Right ventricle myocardium superior (tissue), 1 donor: ENCODE measurements at regions not wholly inside any gene's neighbourhood (a gene's known extent, or its start where the extent isn't known, plus 50 kb on each side); places are given as distances from the start of the nearest gene placed in this dataset.

ENCODE experiments used
- ATAC-seq: fragments of 200-7000 bp; cut with Tn5 transposase; one replicate; pipeline ENCODE4 v1.9.1; 2020; ENCODE audit warnings: mild to moderate bottlenecking; ENCODE audit not compliant: poor library complexity
- DNase-seq: peaks from one replicate; pipeline ENCODE4 v3.0.0-alpha.2; 2020
- intact Hi-C: fragments of 100-400 bp; cut with DNase I; formaldehyde crosslinking; loops from one replicate; pipeline ENCODE4 v1.11.2; 2022
- donor health status: DM: no; HTN: yes; CAD: no; lungs with severe emphysema.

DNA sequence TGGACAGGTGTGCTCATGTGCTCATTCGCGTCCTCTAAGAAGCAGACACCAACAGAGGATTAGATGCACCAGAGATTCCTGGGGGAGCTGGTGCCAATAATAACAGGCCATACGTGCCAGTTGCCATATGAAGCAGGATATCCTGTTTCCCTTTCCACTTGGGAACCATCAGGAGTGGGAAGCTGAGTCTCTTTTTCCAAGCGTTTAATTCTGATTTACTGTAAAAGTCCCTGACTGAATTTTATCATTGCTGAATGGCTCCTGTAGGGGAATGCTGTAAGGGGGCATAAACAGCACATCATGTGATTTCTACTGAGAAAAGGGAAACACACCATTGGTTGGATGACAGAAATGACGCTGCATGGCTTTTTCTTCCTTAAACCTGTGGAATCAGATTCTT, 113.3 kb downstream of the IRF8 start:
- DNase-seq (no peak), ATAC-seq (no peak)
- intact Hi-C loops = loop anchor here (10.0 kb wide), 1 partner anchor 63 kb away; no protein-coding TSS in a partner anchor

DNA sequence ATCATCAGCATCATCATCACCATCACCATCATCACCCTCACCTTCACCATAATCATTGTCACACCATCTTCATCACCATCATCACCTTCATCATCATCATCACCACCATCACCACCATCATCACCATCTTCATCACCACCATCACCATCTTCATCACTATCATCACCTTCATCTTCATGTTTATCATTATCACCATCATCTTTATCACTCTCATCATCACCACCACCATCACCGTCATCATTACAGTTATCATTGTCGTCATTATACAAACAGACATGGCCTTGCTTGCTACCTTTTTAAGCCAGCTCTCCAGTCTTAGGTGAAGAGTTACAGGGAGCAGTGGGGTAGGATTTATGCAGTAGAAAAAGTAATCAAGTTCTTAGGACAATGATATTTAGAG, 114.9 kb downstream of the IRF8 start:
- intact Hi-C loops = loop anchor here (10.0 kb wide), 1 partner anchor 61 kb away; no protein-coding TSS in a partner anchor
- ATAC-seq = no peak

DNA sequence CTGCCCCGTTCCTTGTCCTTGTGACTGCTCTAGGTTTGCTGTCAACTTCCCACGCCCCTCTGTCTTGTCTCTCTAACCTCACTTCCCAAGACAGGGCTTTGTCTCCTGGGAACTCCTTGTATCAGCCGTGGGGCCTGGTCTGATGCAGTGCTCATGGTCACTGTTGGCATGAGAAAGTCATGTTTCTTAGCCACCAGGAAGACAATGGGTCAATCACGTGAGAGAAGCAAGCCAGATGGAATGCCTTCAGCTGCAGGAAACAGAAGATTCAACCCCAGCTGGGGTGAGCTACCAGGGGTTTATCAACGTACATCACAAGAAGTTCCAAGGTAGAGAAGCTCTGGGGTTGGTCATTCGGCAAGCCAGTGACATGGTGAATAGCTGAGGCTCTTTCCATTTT, 116.6 kb downstream of the IRF8 start:
- no peak for DNase-seq
- ATAC-seq = no peak
- intact Hi-C loops = loop anchor here (2.0 to 10.0 kb wide), 2 partner anchors 59 to 195 kb away; no protein-coding TSS in a partner anchor

More for the DNA sequence above, 114.9 kb downstream of the IRF8 start:
- no peak for DNase-seq

DNA sequence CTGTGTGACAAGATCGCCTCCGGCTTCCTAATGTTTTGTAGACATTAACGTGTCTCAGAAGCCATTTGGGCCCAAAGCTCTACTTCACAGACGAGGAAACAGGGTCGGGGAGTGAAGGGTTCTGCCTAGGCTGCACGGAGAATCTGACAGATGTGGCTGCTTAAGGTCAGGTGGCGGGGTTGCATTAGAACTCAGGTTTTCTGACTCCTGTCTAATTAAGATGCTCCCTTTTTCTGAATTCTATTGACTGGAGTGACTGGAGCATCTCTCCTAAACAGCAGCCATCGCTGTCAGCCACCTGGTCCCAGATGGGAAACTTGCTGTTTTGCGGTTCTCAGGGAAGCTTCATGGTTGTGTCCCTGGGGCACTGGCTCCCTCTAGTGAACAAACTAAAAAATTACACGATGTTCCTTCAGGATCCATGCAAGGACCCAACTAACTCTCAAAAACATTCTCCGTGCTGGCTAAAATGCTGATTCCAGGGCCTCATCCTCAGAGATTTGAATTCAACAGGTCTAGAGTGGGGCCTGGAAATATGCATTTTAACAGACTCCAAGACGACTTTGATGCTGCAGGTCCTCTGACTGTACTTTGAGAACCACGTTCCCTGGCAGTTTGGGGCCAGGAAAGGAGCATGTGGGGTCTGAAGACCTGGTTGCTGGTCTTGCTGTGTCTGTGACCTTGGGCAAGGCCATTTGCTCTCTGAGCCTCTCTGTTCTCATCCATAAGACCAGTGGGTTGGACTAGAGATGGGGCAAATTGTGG, 117.4 kb downstream of the IRF8 start:
- intact Hi-C loops = loop anchor here (2.0 to 10.0 kb wide), 2 partner anchors 58 to 196 kb away; no protein-coding TSS in a partner anchor
- peak; percentile 74 for ATAC-seq
- no peak for DNase-seq

DNA sequence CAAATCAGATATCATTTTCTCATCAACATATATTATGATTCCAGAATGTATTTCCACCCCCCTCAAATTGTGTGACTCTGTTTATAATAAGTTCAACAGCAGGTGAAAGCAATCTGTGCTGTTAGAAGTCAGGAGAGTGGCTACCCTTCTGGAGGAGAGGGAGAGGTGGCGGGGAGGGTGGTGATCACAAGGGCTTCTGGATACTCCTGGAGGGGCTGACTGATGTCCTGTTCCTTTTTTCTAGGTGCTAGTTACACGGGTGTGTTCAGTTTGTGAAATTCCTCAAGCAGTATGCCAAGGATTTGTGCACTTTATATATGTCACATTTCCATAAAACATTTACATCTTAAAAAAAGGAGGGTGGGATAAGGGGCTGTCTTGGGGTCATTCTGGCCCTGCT, 119.1 kb downstream of the IRF8 start:
- peak; percentile 40 for ATAC-seq
- DNase-seq = no peak
- intact Hi-C loops = loop anchor here (10.0 kb wide), 1 partner anchor 57 kb away; no protein-coding TSS in a partner anchor

DNA sequence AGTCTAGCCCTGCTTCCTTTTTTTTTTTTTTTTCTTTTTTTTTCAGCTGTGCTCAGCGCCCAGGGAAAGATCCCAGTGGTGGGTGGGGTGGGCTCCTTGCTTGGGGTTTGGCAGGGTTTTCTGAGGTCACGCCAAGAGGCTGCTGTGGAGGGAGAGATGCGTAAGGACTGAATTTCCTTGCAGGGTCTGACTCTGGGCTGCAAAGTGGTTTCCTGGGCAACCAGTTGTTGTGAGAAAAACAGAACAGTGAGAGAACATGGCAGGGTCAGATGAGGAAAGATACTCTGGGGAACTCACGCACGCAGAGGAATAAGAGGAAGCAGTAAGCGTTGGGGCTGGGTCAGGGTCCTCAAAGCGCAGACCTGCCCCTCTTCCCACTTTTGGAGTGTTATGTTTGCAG, 119.5 kb downstream of the IRF8 start:
- intact Hi-C loops = loop anchor here (10.0 kb wide), 1 partner anchor 56 kb away; no protein-coding TSS in a partner anchor
- ATAC-seq = peak; percentile 82

DNA sequence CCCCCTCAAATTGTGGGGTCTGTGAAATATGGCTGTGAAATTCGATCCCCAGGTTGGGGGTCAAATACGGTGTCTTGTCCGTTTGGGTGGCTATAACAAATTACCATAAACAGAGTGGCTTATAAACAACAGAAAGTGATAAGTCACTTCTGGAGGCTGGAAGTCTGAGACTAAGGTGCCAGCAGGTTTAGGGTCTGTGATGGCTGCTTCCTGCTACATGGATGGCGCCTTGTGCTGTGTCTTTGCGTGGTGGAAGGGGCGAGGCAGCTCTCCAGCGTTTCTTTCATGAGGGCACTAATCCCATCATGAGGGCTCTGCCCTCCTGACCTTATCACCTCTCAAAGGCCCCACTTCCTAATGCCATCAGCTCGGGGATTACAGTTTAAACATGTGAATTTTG, 120.0 kb downstream of the IRF8 start:
- intact Hi-C loops = loop anchor here (10.0 kb wide), 1 partner anchor 56 kb away; no protein-coding TSS in a partner anchor
- ATAC-seq (no peak), DNase-seq (no peak)

More for the DNA sequence above, 119.5 kb downstream of the IRF8 start:
- peak; percentile 62 for DNase-seq

DNA sequence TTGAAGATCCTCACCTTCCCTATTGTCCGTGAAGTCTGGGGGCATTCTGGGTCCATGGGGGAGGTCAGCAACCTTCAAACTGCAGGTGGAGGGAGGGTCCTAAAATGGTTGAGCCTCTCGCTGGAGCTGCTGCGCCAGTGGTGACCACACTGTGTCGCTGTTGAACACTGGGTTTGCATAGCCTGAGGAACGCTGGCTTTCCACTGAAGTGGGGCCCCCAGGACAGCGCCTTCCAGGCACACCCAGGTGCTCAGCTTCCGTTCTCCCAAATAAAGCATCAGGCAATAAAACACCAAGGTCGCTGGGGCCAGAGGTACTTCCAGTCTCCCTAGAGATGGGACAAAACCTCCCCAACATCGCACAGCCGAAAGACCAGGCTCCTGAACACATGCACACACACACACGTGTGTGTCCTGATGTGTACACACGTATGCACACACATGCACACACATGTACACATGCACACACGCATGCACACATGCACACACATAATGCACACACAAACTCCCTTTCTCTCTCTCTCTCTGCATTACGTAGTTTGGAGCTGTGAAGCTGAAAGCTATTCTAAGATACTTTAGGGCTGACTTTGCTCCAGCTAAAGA, 120.6 kb downstream of the IRF8 start:
- intact Hi-C loops = loop anchor here (10.0 kb wide), 1 partner anchor 55 kb away; no protein-coding TSS in a partner anchor

DNA sequence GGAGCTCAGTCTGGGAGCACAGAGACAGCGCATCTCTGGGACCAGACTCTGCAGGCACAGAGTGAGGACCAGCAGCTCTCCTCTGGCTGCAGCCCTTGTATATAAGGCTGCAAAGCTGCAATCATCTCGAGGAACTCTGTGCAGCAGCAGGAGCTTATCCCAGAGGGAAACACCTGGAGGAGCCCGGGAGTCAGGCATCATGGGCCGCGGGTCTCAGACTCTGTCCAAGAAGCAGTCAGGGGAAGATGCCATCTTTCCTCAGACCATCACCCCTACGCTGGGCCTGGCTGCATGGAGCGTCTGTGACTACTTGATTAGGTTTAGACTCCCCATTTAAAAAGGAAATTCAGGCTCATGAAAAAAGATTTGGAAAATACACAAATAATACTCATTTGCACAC, 122.0 kb downstream of the IRF8 start:
- ATAC-seq = no peak
- intact Hi-C loops = no loop called here
- no peak for DNase-seq

More for the DNA sequence above, 120.6 kb downstream of the IRF8 start:
- no peak for DNase-seq
- ATAC-seq = no peak

DNA sequence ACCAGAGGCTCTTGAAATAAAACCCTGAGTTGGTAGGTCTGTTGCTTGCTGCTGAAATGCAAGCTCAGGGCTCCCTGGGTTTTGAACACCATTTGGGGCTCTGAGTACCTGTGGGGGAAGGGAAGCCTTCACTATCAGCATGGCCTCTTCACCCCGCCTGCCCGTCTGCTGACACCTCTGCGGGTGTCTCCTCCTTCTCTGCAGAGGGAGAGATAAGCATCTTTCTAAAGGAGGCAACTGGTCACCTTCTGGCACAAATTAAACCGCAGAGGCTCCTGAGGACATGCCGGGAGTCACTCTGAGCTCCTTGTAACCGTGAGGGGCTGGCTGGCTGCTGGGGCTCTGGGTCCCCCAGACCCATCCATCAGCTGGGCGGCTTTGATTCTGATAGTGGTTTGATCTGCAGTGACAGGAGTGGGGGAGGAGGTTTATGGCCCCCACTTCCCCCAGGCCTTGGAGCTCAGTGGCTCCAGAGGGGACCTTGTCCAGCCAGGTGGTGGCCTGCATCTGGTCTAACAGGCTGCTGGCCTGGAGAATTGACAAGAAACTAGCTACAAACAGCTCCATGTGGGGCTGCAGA, 123.5 kb downstream of the IRF8 start:
- intact Hi-C loops = no loop called here
- no peak for DNase-seq
- ATAC-seq = no peak

DNA sequence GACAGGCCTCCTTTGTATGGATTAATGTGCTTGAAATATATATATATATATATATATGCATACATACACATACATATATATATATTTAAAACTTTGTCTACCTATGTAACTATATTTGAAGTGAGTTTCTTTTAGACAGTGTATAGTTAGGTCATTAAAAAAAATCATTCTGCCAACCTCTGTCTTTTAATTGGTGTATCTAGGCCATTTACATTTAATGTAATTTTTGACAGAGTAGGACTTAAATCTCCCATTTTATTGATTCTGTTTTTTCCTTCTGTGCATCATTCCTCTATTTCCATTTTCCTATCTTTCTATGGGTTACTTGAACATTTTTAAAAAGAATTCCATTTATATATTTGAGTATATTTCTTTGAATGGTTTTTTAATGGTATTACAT, 125.2 kb downstream of the IRF8 start:
- intact Hi-C loops = no loop called here
- no peak for ATAC-seq
- no peak for DNase-seq

DNA sequence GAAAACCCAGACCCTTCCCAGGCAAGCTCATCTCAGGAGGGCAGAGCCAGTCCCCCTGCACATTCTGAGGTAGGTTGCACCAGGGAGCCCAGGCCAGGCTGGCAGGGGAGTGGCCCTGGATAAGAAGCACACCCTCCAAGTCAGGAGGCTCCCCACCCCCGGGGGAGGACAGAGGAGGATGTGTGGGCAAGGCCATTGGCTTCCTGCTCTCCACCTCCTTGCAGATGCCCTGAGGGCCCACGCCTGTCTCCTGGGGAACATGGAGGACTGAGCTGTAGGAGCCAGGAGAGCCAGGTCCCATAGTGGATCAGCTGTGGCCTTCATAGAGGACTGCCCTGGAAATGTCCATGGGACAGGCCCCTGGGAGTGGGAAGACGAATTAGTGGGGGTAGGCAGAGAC, 126.7 kb downstream of the IRF8 start:
- ATAC-seq (no peak), DNase-seq (no peak)
- intact Hi-C loops = no loop called here

DNA sequence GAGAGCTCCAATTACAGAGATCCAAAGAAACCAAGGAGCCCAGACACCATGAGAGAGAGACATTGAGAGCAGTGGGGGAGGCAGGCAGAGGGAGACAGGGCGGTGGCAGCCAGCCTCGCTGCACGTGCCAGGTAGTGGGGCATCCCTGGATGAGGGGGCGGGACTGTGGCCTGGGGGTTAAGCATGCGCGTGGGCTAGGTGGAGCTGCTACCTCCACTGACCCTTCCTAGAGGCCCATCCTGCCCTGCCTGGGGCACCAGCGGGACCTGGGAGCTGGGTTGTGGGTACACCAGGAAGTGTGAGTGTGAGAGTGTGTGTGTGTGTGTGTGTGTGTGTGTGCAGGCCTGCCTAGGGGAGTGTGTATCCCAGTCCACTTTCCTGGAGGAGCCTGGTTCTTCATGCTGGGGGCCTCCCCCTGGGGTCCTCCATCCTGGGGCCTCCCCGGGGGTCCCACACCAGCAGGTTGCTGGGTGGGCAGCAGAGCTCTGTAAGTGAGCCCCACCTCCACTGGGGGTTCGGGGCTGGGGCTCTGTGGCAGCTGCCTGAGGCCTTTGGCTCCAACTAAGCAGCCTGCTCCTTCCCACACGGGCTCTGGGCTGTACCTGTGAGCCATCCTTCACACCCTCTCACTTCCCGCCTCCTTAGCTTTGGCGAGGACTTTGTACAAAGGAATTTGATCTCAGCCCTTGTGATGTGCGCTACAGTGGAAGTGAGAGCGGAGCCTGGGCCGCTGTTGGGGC, 127.4 kb downstream of the IRF8 start:
- DNase-seq (no peak), ATAC-seq (no peak)
- intact Hi-C loops = no loop called here

DNA sequence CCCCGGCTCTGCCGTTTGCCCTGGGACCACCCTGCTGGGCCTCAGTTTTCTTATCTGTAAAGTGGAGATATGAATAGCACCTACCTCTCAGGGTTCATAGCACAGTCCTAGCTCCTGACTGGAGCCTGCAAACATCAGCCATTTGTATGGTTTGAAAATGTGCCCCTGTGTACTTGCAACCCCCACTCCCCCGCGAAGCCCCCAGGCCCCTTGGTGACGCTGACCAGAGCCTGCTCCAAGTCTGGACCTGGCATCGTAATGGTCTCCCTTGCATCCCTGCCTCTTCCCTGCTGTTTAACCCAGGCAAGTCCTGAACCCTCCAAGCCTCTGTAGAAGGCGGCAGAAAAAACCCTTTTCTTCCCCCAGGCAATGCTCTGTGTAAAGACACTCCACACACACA, 128.0 kb downstream of the IRF8 start:
- ATAC-seq (no peak), DNase-seq (no peak)
- intact Hi-C loops = no loop called here

DNA sequence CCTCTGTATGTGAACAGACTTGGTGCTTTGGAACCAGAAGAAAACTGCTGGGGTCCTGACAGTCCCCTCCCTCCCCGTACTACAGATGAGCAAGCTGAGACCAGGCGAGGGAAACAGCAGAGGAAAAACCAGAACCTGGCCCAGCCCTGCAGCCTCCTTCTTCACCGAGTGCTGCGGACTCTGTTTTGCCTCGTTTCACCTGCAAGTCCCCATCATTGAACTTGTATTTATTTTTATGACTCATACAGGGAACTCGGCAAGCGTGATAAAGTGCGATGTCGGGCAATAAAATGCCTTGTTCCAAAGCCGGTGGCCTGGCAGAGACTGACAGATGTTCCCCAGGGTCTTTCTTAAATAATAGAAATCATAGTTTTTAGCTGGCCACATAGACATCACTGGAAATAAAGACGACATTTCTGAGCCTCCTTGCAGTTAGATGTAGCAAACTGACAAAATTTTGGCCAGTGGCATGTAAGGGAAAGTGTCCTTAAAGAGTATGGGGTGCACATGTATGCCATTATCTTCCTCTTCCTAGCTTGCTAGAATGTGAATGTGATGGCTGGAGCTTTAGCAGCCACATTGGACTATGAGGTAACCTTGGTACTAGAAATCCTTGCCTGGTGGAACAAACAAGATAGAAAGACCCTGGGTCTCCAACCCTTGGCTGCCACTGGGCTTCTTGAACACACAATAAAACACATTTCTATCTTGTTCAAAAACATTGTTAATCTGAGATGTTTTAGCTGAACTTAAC, 128.6 kb downstream of the IRF8 start:
- DNase-seq (no peak), ATAC-seq (no peak)
- intact Hi-C loops = no loop called here

DNA sequence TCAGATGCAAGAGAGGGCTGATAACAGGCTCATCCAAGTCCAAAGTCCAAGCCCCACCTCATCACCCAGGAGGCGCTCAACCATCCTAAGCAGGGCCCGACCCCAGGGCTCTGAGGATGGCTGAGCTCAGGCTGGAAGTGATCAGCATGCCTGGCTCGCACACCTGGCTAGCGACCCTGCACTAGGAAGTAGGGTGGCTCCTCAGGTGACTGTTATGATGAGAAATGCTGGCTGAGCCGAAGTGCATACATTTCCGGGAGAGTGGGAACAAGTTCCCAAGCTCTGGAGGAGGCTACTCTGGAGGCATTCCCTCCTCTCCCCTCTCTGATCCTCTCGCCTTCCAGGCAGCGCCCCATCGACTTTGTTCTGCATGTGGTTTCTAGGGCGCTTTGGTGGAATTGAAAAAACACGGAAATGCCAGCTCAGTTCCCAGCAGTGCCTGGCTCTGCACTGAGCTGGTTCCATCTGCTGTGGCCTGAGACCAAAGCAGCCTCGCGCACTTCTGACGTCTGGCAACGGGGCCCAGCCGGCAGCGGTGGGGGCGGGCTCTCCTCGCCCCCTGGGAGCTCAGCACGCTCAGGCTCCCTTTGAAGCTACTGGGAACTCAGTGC, 130.3 kb downstream of the IRF8 start:
- peak; percentile 70 for ATAC-seq
- intact Hi-C loops = no loop called here
- DNase-seq = peak; percentile 60

DNA sequence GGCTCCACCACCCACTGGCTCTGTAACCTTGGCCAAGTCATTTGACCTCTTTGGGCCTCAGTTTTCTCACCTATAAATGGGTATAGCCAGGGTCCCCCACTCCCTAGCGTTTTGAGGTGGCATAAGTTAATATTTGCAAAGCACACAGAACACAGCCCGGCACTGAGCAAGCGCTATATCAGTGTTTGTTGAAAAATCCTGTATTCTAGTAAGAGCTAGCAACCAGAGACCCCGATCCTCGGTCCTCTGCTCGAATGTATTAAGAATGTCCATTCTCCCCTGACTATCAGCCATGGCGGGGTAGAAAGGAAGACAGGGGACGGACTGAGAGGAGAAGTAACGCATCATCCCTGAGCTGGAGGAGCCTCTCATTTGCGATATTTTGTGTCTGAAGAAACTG, 131.2 kb downstream of the IRF8 start:
- DNase-seq (no peak), ATAC-seq (no peak)
- intact Hi-C loops = no loop called here

DNA sequence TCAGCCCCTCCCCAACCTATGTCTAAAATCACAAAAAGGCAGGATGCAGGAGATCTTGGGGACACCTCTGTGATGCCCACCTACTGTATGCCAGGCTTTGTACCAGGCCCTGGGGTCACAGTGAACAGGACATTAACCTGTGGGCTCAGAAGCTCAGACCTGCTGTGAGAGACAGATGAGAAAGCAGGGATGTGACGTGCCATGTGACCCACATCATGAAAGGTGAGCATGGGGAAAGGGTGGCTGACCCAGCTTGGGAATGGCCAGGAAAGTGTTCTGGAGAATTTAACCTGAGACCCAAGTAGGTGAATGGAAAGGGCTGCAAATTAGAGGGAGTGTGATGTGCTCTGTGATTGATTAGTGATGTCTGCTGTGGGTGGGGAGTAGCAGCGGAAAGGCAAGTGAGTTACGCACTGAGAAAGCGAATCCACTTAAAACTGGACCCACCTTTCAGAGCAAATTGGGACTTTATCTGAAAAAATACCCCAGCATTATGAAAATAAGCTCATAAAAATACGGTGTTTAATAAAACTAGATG, 132.2 kb downstream of the IRF8 start:
- intact Hi-C loops = no loop called here
- DNase-seq (no peak), ATAC-seq (no peak)
